Colonic mucosa (tissue), 4 donors: ENCODE measurements at regions not wholly inside any gene's neighbourhood (a gene's known extent, or its start where the extent isn't known, plus 50 kb on each side); places are given as distances from the start of the nearest gene placed in this dataset.

Source experiments
- DNase-seq: peaks from one replicate; pipeline ENCODE4 v3.0.0-alpha.2; 2020
- H3K27ac ChIP-seq: fragments of 200-600 bp; one replicate; pipeline ENCODE4 v1.8.0; 2021
- H3K27me3 ChIP-seq: fragments of 200-600 bp; one replicate; pipeline ENCODE4 v1.8.0; 2021
- H3K36me3 ChIP-seq: fragments of 200-600 bp; one replicate; pipeline ENCODE4 v1.8.0; 2021
- H3K4me1 ChIP-seq: fragments of 200-600 bp; one replicate; pipeline ENCODE4 v1.8.0; 2021; ENCODE audit warnings: mild to moderate bottlenecking
- H3K4me3 ChIP-seq: fragments of 200-600 bp; one replicate; pipeline ENCODE4 v1.8.0; 2021
- H3K9ac ChIP-seq, 2 donors: one replicate each; pipeline ENCODE4 v1.7.0; 2013; ENCODE audit warnings: control low read depth in 2 of 2, low read depth in 2 of 2, low read length in 2 of 2
- H3K9me3 ChIP-seq: fragments of 200-600 bp; one replicate; pipeline ENCODE4 v1.8.0; 2021
- intact Hi-C: fragments of 100-400 bp; cut with DNase I; formaldehyde crosslinking; loops from one replicate; pipeline ENCODE4 v1.14.1; 2022
- TF ChIP-seq, protein P1 (sequence below): fragments of 200-600 bp; IDR thresholded peaks from one replicate; pipeline ENCODE4 v1.8.0; 2022; ENCODE audit warnings: antibody characterized with exemption, mild to moderate bottlenecking
- donor health status: healthy.
- donor health status: DM: no; HTN: no; CAD: no.
- donor health status: DM: no; HTN: no; CAD: no.

DNA sequence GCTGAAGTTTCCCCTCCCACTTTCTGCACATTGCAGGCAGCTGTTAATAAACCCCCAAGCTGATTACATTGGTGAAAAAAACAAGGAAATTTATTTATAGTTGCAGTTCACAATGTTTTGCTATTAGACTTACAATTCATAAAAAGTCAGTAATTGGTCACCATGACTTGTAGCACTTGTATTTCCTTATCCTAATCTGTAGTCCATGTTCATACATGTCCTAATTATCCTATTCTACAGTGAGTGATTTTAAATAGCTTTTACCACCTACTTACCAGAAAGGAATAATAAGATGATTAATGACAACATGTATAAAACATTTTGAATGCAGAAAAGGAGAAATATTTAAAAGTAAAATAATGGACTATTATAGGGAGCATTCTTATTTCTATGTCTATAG, 760.0 kb upstream of the RIOK2 start:
- TF ChIP-seq, protein P1, sequence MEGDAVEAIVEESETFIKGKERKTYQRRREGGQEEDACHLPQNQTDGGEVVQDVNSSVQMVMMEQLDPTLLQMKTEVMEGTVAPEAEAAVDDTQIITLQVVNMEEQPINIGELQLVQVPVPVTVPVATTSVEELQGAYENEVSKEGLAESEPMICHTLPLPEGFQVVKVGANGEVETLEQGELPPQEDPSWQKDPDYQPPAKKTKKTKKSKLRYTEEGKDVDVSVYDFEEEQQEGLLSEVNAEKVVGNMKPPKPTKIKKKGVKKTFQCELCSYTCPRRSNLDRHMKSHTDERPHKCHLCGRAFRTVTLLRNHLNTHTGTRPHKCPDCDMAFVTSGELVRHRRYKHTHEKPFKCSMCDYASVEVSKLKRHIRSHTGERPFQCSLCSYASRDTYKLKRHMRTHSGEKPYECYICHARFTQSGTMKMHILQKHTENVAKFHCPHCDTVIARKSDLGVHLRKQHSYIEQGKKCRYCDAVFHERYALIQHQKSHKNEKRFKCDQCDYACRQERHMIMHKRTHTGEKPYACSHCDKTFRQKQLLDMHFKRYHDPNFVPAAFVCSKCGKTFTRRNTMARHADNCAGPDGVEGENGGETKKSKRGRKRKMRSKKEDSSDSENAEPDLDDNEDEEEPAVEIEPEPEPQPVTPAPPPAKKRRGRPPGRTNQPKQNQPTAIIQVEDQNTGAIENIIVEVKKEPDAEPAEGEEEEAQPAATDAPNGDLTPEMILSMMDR, result no peak
- H3K4me3 ChIP-seq, result no peak overlapping the region
- no peak for DNase-seq

DNA sequence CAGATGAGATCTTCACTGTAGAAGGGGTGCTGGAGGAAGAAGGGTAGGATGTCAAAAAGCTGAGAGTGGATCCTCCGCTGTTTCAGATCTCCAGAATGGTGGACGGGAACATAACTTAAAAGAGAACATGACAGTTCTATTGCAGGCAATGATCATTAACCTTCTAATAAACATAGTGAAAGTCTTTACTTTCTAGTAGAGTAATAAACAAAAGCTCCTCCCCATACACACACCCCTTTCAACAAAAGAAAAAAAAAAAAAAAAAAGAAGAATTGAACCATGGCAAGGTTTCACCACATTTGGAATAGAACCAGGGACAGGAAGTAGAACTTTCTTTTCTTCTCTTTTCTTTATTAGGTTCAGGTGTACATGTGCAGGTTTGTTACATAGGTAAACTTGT, 768.1 kb upstream of the RIOK2 start:
- Histone ChIP-seq H3K36me3 (no peaks in the 10 kb centered on the region), H3K9me3 (no peaks in the 10 kb centered on the region), H3K4me1 (no peaks in the 10 kb centered on the region), H3K27ac (no peak overlapping the region), H3K27me3 (no peaks in the 10 kb centered on the region), H3K4me3 (no peak overlapping the region), H3K9ac (no peak overlapping the region)
- TF ChIP-seq, protein P1, result no peak
- DNase-seq, result no peak
- intact Hi-C loops, result no loop called here

More for the DNA sequence above, 760.0 kb upstream of the RIOK2 start:
- H3K27me3 ChIP-seq, result no peaks in the 10 kb centered on the region
- no peaks in the 10 kb centered on the region for H3K9me3 ChIP-seq
- no peak overlapping the region for H3K9ac ChIP-seq
- H3K36me3 ChIP-seq, result no peaks in the 10 kb centered on the region
- intact Hi-C loops, result no loop called here
- H3K4me1 ChIP-seq, result no peaks in the 10 kb centered on the region
- no peak overlapping the region for H3K27ac ChIP-seq

DNA sequence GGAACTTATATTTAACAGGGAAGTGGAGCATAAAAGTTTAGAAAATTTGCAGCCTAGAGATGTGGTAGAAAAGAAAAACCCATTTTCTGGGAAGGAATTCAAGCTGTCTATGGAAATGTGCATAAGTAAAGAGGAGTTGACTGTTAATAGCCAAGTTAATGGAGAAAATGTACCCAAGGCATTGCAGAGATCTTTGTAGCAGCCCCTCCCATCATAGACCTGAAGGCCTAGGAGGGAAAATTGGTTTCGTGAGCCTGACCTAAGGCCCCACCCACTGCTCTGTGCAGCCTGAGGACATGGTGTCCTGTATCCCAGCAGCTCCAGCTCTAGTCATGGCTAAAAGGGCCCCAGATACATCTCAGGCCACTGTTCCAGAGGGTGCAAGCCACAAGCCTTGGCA, 772.4 kb upstream of the RIOK2 start:
- DNase-seq, result no peak
- Histone ChIP-seq H3K4me3 (no peak overlapping the region), H3K4me1 (no peaks in the 10 kb centered on the region), H3K9me3 (no peaks in the 10 kb centered on the region), H3K9ac (no peak overlapping the region), H3K36me3 (no peaks in the 10 kb centered on the region), H3K27ac (no peak overlapping the region), H3K27me3 (no peaks in the 10 kb centered on the region)
- intact Hi-C loops, result no loop called here
- TF ChIP-seq, protein P1, result no peak

DNA sequence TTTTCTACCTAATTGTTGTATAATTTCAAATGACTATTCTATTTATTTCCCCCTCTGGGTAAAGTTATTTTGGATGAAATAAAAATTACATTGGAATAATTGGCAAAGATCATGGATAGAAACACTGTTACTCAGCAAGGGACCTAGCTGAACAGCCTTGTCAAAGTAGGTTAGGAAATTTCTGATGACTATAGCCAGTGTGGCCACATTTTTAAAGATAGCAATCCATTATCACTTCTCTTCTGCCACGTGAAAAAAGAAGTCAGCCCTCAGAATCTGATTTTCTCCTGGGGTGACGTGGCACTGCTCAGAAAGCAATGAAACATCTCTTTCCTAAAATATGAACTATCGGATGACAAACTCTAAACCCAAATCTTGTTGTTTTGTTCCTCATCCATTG, 784.2 kb upstream of the RIOK2 start:
- Histone ChIP-seq H3K9me3 (no peaks in the 10 kb centered on the region), H3K27me3 (no peaks in the 10 kb centered on the region), H3K4me3 (no peak overlapping the region), H3K4me1 (no peaks in the 10 kb centered on the region), H3K9ac (no peak overlapping the region), H3K36me3 (no peaks in the 10 kb centered on the region), H3K27ac (no peak overlapping the region)
- intact Hi-C loops, result no loop called here
- no peak for DNase-seq
- TF ChIP-seq, protein P1, result no peak

DNA sequence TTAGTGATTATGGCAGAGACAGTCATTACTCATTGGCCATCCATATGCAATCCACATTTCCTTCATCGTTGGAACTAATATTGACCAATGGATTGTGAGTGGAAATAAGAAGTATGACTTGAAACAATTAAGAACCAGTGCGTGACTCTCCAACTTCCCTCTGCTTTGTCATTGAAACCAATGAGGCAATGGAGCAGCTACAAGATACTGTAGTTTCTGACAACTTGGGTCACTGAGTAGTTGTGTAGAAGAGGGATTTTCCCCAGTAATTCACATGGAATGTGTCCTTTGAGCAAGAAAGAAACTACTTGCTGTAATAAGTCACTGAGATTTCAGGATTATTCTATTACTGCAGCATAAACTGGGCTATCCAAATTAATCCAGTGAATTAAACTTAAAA, 785.3 kb upstream of the RIOK2 start:
- no peak overlapping the region for H3K9ac ChIP-seq

More for the DNA sequence above, 785.3 kb upstream of the RIOK2 start:
- Histone ChIP-seq H3K27ac (no peak overlapping the region), H3K27me3 (no peaks in the 10 kb centered on the region), H3K36me3 (no peaks in the 10 kb centered on the region), H3K9me3 (no peaks in the 10 kb centered on the region), H3K4me1 (no peaks in the 10 kb centered on the region), H3K4me3 (no peak overlapping the region)
- no peak for DNase-seq
- TF ChIP-seq, protein P1, result no peak
- intact Hi-C loops, result no loop called here
